HL-60 (cell line): ENCODE measurements at regions not wholly inside any gene's neighbourhood (a gene's known extent, or its start where the extent isn't known, plus 50 kb on each side); places are given as distances from the start of the nearest gene placed in this dataset.

Experiments used
- POLR2AphosphoS5 ChIP-seq: IDR thresholded peaks from 2 replicates; pipeline ENCODE4 v1.6.1; 2012; ENCODE audit warnings: low read depth
- SPI1 ChIP-seq: IDR thresholded peaks from 2 replicates; pipeline ENCODE4 v1.6.1; 2012; ENCODE audit warnings: low read depth, mild to moderate bottlenecking, borderline replicate concordance
- TF ChIP-seq, protein P1 (sequence below): IDR thresholded peaks from one replicate; pipeline ENCODE4 v1.5.1; 2011; ENCODE audit warnings: low read length, control low read depth, inconsistent platforms; ENCODE audit not compliant: insufficient read depth

DNA sequence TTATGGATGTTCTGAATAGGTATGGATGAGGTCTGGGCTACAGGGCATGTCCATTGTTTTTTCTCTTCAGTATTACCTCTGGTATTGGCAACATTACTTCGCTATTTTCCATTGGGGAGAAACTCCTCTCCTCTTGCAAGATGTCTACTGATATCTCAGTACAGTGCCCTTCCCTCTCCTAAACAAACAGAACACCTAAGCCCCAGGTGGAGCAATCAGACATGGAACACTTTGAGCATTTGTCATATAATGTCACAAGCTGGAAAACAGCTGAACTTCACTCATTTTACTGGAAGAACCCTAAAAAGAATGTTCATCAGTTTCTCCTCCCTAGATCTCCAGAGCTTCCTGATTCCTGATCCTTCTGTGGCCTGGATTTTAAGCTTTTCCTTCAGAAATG is 339.8 kb downstream of the FRK start:
- TF ChIP-seq, protein P1, sequence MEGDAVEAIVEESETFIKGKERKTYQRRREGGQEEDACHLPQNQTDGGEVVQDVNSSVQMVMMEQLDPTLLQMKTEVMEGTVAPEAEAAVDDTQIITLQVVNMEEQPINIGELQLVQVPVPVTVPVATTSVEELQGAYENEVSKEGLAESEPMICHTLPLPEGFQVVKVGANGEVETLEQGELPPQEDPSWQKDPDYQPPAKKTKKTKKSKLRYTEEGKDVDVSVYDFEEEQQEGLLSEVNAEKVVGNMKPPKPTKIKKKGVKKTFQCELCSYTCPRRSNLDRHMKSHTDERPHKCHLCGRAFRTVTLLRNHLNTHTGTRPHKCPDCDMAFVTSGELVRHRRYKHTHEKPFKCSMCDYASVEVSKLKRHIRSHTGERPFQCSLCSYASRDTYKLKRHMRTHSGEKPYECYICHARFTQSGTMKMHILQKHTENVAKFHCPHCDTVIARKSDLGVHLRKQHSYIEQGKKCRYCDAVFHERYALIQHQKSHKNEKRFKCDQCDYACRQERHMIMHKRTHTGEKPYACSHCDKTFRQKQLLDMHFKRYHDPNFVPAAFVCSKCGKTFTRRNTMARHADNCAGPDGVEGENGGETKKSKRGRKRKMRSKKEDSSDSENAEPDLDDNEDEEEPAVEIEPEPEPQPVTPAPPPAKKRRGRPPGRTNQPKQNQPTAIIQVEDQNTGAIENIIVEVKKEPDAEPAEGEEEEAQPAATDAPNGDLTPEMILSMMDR: no peak
- TF ChIP-seq POLR2AphosphoS5 (no peak), SPI1 (no peak)
